DOHH2 (cell line): ENCODE measurements at regions not wholly inside any gene's neighbourhood (a gene's known extent, or its start where the extent isn't known, plus 50 kb on each side); places are given as distances from the start of the nearest gene placed in this dataset.

ENCODE experiments used
- EZH2phosphoT487 ChIP-seq: fragments of 200-600 bp; sonication (generic); IDR thresholded peaks from 2 replicates; pipeline ENCODE4 v1.6.1; 2017; ENCODE audit warnings: borderline replicate concordance, mild to moderate bottlenecking, antibody characterized with exemption, low read length, moderate library complexity, mixed read lengths
- TF ChIP-seq, protein P1 (sequence below): fragments of 200-600 bp; sonication (generic); IDR thresholded peaks from one replicate; pipeline ENCODE4 v1.5.1; 2014; ENCODE audit warnings: antibody characterized with exemption, mild to moderate bottlenecking, low read depth, low read length; ENCODE audit not compliant: poor library complexity, severe bottlenecking

DNA sequence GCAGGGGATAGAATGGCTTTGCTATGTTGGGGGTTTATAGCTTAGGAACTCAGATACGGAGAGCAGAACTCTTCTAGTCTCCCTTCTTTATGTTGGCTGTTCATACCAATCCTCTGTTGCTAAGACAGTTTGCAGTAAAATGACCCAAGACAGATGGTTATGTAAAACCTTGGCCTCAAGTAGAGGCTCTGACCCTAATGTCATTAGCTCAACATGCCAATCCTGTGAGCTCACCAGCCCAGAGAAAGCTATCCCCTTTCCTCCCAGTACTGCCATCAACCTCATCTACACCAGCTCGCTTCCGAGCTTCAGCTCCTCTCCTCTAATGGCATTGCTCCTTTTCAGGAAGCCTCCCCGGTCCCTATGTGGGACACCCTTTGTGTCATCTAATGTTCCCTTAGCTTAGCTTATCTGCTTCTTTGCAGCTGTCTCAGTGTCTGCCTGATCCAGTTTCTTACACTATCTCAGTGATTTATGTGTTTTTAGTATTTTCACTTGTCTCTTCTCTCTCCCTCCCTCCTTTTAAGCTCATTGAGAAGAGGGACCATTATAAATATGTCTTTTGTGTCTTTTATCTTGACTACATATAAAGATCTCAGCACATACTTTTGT lies 281.3 kb upstream of the CLINT1 start:
- TF ChIP-seq, protein P1, sequence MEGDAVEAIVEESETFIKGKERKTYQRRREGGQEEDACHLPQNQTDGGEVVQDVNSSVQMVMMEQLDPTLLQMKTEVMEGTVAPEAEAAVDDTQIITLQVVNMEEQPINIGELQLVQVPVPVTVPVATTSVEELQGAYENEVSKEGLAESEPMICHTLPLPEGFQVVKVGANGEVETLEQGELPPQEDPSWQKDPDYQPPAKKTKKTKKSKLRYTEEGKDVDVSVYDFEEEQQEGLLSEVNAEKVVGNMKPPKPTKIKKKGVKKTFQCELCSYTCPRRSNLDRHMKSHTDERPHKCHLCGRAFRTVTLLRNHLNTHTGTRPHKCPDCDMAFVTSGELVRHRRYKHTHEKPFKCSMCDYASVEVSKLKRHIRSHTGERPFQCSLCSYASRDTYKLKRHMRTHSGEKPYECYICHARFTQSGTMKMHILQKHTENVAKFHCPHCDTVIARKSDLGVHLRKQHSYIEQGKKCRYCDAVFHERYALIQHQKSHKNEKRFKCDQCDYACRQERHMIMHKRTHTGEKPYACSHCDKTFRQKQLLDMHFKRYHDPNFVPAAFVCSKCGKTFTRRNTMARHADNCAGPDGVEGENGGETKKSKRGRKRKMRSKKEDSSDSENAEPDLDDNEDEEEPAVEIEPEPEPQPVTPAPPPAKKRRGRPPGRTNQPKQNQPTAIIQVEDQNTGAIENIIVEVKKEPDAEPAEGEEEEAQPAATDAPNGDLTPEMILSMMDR = no peak
- no peak for TF ChIP-seq EZH2phosphoT487
